HG02884 (cell line): ENCODE measurements at regions not wholly inside any gene's neighbourhood (a gene's known extent, or its start where the extent isn't known, plus 50 kb on each side); places are given as distances from the start of the nearest gene placed in this dataset.
"Not testable (repeated sequence)": the region's sequence is repeated elsewhere in the genome, so short reads cannot be mapped to it uniquely, and the experiment has no call there.

Experiments
- ATAC-seq: cut with Tn5 transposase; IDR thresholded peaks from one replicate; pipeline ENCODE4 v1.9.1; 2021; ENCODE audit warnings: mild to moderate bottlenecking, moderate library complexity; ENCODE audit not compliant: unreplicated experiment

DNA sequence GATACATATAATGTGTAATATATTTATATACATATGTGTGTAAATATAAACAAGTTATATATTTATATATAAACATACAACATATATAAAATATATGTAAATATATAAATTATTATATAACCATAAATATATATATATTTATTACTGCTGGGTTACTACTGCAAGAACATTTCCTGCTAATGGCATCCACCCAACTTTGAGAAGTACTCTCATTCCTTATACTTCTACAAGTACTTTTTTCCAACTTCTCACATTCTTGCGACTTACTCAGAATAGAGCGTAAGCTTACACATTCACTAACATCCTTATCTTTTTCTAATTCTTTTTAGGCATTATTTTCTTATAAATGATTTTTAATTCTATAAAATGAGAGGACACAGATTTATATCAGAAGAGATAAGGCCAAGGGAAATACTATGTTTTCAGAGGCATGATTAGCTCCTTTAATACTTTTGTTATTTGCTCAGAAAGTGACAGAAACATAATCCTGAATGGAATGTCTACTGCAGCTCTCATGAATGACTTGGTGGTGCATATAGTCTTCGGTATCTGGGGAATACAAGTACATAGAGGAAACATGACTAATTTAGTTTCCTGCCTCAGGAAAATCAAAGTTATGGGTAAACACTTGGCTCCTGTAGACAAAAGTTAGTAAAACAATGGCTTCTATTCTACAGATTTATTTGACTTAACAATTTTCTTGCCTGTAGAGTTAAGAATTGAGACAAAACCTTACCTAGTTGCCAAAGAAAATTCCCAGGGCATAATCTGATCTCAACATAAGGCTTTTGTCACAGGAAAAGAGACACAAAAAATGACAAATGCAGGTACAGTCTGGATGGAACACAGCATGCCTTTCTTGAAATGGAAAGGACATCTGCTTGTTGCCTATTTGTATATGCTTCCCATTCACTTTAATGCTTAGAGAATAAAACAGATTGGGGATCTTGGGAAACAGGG, 453.9 kb downstream of the SQOR start:
- ATAC-seq, result no peak

DNA sequence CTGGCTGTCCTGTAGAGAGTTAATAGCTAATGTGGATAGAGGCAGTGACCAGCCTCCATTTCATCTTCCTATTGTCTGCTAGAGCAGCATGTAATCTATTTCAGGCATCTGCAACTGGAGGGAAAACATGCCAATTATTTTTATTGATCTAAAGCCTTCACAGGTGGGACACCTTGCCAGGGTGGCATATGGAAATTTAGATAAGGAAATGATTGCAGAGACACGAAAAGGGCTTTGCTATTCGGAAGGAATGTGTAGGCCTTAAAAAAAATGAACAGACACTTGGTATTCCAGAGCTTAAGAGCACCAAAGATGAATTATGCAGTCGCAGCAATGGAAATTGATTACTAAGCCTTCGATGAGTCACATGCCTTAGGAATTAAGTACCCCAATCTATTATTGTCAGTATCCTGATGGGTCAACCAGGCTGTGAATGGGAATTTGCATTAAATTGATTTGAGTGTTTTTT, 454.7 kb downstream of the SQOR start:
- no peak for ATAC-seq

DNA sequence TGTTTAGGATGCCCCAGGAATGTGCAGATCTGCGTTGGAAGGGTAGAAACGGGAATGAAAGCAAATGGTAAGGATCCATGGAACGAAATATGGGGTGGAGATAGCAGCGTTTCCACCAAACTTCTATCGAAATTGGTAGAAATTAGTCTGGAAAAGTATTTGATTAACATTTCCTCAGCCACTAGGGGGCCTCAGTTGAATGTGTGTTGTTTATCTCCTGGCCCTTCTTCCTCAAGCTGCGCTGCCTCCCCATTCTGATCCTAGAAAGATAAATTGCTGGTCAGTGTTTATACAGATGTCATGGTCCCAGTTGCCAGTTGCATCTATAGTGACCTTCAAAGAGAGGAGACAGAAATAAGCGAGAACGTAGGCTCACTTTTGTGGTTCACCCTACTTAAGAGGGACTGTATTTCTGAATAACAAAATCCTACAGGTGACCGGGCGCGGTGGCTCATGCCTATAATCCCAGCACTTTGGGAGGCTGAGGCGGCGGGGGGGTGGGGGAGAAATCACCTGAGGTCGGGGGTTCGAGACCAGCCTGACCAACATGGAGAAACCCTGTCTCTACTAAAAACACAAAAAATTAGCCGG, 457.1 kb downstream of the SQOR start:
- ATAC-seq, result no peak

DNA sequence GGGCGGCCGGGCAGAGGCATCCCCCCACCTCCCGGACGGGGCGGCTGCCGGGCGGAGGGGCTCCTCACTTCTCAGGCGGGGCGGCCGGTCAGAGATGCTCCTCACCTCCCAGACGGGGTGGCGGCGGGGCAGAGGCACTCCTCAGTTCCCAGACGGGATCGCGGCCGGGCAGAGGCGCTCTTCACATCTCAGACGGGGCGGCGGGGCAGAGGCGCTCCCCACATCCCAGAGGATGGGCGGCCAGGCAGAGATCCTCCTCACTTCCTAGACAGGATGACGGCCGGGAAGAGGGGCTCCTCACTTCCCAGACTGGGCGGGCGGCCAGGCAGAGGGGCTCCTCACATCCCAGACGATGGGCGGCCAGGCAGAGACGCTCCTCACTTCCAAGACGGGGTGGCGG, 463.2 kb downstream of the SQOR start:
- ATAC-seq, result not testable (repeated sequence)

DNA sequence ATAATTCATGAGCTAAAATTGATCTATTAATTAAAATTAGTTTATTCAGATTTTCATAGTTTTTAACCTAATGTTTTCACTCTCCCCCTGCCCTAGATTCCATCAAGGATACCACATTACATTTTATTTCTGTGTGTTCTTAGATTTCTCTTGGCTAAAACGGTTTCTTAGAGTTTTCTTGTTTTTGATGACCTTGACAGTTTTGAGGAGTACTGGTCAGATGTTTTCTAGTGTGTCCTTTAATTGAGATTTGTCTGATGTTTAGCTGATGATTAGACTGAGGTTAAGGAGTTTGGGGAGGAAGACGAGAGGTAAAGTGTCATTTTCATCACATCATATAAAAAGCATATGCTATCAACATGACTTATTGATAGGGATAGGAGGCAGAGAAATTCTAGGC, 475.9 kb downstream of the SQOR start:
- ATAC-seq, result no peak

DNA sequence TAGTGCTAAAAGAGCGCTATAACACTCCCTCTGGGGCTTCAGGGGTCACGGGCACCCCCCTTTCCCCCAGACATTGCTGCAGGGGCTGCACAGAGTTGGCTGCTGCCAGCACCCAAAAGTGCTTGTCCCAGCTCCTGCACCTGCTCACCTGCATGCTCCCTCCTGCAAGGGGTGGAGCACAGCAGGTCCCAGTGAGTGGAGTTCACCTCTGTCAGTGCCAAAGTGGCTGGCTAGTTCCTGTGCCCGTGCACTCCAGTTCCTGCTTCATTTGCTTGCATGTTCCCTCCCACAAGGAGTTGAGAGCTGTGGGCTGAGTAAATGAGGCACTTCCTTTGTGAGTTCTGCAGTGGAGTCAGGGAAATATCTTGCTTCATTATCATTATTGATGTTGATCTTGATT, 476.9 kb downstream of the SQOR start:
- no peak for ATAC-seq

DNA sequence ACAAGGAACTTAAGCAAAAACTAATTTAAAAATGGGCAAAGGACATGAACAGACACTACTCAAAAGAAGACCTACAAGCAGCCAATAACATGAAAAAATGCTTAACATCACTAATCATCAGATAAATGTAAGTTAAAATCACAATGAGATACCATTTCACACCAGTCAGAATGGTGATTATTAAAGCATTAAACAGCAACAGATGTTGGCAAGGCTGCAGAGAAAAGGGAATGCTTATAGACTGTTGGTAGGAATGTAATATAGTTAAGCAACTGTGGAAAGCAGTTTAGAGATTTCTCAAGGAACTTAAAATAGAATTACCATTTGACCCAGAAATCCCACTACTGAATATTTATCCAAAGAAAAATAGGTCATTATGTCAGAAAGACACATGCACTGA, 482.2 kb downstream of the SQOR start:
- ATAC-seq, result no peak

DNA sequence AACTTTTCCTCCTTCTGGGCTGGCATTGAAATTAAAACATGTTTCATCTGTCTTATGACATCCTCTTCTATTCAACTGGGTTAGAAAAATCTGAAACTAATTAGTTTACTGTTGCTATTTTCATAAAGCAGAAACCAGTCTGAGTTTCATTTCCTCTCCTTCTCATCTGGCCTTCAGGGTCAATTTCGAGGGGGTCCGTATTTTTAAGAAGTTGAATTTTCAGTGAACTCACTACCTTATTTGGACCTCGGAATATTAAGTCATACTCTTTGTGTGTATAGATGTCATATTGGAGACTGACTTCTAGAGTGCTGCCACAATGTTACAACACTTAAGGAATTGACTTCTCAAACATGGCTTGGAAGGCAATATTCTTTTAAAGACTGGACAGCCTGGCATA, 485.9 kb downstream of the SQOR start:
- no peak for ATAC-seq

DNA sequence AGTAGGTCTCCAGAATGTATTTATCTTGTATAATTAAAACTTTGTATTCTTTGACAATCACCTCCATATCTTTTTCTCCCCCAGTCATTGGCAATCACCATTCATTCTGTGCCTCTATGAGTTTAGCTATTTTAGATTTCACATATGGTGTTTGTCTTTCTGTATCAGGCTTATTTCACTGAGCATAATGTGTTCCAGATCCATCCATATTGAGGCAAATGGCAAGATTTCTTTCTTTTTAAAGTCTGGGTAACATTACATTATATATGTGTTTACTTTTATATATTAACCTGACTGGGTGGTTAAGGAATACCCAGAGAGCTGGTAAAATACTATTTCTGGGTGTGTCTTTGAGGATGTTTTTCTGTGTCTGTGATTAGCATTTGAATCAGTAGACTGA, 486.6 kb downstream of the SQOR start:
- no peak for ATAC-seq

DNA sequence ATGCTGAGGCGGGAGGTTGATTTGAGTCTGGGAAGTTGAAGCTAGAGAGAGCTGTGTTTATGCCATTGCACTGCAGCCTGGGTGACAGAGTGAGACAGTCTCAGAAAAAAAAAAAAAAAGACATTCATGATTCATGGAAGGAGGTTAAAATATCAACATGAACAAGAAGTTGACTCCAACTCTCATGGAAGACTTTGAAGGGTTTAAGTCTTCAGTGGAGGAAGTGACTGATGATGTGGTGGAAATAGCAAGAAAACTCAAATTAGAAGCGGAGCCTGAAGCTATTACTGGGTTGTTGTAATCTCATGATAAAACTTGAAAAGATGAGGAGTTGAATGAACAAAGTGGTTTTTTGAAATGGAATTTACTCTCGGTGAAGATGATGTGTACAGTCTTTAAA, 491.8 kb downstream of the SQOR start:
- ATAC-seq, result no peak

DNA sequence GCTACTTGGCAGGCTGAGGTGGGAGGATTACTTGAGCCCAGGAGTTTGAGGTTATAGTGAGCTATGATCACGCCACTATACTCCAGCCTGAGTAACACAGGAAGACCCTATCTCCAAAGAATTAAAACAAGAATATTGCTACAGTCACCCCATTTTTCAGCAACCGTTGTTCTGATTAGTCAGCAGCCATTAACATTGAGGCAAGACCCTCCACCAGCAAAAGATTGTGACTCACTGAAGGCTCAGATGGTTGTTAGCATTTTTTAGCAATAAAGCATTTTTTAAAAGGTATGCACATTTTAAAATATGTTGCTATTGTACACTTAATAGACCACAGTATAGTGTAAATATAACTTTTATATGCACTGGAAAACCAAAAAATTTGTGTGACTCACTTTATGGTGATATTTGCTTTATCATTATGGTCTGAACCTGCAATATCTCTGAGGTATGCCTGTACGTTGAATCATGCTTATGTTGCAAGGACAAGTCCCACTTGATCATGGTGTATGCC, 492.6 kb downstream of the SQOR start:
- no peak for ATAC-seq

DNA sequence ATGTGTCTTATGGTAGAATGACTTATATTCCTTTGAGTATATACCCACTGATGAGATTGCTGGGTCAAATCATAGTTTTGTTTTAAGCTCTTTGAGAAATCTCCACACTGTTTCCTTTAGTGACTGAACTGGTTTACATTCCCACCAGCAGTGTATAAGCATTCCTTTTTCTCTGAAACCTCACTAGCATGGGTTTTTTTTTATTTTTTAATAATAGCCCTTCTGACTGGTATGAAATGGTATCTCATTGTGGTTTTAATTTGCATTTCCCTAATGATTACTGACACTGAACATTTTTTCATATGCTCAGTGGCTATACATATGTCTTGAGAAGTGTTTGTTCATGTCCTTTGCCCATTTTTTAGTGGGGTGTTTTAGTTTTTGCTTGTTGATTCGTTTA, 494.3 kb downstream of the SQOR start:
- ATAC-seq, result no peak

DNA sequence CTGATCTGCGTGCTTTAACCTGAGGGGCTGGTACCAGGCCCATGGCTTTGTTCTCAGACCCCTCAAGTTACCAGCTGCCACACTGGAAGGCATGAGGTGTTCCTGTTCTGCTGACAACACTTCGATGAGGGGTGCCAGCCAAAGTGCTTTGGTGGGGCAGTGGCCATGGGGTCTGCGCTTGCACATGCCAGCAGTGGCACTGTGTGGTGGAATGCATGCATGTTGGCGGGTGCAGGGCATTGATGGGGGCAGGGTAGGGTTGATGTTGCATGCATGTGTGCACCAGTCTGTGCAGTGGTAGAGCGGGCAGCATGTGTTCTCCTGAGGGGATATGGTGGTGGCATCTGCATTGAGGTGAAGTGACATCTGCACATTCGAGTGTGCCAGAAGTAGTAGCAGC, 497.0 kb downstream of the SQOR start:
- no peak for ATAC-seq

DNA sequence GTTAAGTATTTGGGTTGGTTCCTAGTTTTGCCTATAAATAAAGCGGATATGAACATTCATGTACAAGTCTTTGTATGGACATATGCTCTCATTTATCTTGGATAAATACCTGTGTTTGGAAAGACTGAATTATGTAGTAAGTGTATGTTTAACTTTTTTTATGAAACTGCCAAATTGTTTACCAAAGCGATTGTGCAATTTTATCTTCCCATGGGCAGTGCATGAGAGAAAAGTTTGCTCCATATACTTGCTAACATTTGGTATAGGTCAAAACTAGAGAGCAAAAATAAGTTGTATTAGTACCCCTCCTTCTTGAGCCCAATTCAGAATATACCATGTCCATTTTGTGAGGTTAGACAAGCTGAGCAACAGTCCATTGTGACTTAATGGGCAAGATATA, 502.6 kb downstream of the SQOR start:
- ATAC-seq, result no peak

DNA sequence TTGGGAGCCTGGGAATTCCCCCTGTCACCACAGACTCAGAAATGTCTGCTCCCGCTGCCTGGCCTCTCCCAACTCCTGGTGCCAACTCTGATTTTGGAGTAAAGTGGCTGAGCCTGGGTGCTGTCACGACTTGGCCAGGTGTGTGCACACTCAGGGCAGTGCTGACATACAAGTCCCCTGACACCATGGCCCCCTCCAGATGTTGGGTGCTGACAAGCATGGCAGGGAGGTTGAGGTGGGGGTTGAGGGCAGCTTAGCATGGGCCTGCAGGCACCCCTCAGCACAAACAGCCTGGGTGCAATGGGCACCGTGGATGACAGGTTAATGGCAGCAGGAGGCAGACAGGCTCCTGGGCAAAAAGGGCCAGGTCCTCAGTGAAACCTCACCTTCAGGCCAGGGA, 511.2 kb downstream of the SQOR start:
- no peak for ATAC-seq

DNA sequence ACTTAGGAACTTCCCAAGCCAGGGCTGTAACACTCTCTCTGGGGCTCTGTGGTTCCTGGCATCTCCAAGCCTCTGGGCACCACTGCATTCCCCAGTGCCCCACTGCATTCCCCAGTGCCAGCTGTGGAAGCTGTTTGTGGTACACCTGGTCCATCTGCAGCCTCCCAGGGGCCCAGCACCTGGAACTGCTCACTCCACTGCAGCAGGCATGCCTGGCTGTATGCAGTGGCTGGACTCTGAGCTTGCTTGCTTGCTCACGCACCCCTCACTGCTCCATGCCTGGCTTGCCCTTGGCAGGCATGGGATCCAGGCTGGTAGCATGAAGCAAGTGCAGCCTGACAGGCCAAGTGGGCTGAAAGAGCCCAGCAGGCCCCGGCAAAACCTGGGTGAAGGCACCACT, 512.1 kb downstream of the SQOR start:
- no peak for ATAC-seq

DNA sequence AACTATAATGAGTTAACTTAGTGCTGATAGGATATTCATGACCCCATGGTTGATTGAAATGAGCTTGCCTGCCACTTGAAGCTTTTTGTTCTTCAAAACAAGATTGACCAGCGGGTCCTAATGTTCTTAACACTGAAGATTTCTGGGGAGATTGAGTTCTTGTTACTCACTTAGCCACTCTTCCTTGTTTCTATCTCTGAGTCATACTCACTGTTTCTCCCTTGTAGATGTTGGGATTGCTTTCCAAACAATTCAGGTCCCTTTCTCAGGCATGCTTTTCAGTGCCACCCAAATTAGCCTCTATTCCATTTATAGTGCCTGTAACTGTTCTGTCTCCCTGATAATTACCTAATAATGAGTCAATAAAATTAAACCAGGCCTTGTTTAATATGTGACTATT, 517.0 kb downstream of the SQOR start:
- no peak for ATAC-seq

DNA sequence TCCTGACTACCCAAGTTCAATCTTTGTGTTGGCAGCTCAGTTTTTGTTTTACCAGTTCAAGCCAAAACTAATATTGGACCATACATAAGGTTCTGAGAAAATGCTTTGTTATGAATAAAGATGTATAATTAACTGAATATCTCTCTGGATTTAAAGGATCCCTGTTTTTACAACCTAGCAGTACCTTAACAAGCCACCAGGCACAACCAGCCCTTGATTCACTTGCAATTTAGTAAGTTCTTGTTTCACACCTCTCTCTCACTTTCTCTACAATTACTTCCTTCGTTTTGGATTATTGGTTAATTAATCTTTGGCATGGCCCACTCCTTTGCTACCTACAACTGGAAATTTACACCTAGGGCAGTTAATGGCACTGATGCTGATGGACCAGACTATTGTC, 531.9 kb downstream of the SQOR start:
- ATAC-seq, result no peak

DNA sequence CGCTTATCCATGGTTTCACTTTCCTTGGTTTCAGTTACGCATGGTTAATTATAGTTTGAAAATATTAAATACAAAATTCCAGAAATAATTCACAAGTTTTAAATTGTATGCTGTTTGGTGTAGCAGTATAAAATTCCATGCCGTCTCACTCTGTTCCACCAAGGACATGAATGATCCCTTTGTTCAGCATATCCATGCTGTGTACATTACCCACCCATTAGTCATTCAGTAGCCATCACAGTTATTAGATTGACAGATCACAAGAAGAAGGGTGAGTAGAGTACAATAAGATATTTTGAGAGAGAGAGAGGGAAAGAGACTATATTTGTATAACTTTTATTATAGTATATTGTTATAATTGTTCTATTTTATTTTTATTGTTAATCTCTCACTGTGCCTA, 535.5 kb downstream of the SQOR start:
- ATAC-seq, result no peak

DNA sequence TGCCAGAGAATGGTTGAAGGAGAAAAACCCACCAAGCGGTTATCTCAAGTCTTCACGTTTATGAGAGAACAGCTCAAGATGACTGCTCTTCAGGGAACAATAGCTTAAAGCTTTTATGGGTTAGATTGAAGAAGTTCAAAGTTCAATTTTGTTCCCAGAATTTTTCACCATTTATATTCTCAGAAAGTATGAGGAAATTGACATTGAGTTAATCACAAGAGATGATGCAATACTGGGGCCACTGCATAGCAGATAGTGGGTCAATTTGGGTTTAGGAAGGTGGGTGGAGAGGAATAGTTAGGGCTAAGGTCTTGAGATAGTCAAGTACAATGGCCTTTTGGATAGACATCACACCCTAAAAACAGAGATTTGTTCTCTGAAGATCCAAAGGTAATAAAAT, 539.3 kb downstream of the SQOR start:
- no peak for ATAC-seq

DNA sequence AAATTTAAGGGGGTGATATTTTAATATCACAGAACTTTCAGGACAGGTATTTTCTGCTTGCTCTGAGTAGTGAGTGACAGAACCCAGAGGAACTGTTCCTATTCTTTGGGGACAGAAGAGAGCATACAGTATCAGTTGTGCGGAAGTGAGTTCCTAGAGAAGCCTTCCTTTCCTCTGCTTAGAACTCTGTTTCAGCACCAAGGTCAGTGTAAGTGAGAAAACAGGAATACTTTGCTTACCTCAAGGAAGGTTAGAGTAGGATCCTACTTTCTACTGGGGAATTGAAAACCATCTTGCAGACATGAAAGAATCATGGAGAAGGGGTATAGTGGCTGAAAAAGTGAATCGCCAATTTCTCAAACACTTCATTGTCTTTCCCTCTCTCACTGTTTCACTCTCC, 542.4 kb downstream of the SQOR start:
- ATAC-seq, result no peak

DNA sequence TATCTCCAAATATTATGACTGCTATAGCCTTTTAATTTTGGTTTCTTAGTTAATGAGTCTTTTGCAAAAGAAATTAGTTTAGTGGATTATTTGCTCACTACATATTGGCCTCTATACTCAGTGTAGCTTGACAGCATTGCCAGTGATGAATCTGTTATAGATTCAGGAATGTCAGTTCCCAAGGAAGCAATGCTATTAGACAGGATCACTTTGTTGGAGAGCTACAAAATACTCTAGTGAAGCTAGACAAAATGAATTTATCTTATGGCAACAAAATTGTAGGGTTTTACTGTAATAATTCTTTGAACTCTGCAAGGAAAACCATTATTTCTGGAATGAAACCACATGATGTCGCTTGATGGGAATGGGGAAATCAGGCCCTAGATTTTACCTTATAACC, 543.3 kb downstream of the SQOR start:
- no peak for ATAC-seq
